Heart left ventricle (tissue), 16 donors: ENCODE measurements at regions not wholly inside any gene's neighbourhood (a gene's known extent, or its start where the extent isn't known, plus 50 kb on each side); places are given as distances from the start of the nearest gene placed in this dataset.

Experiments
- ATAC-seq, 4 donors: fragments of 200-7000 bp; cut with Tn5 transposase; one replicate each; pipeline ENCODE4 v1.9.1; 2020 to 2022; ENCODE audit warnings: moderate library complexity in 4 of 4, mild to moderate bottlenecking in 3 of 4, moderate number of reproducible peaks in 1 of 4
- DNase-seq, 5 donors: peaks; one replicate each; pipeline ENCODE4 v3.0.0-alpha.2; 2020
- H3K27ac ChIP-seq, 12 donors: fragments of 200-600 bp; sonication (generic) in 4 of 12; one replicate each; pipeline versions ENCODE4 v1.5.0 to v1.8.0; 2016 to 2022; ENCODE audit warnings: mild to moderate bottlenecking in 2 of 12
- H3K27me3 ChIP-seq, 9 donors: fragments of 200-600 bp; sonication (generic) in 2 of 9; one replicate each; pipeline versions ENCODE4 v1.5.1 to v1.8.0; 2016 to 2022; ENCODE audit warnings: mild to moderate bottlenecking in 3 of 9
- H3K36me3 ChIP-seq, 9 donors: fragments of 200-600 bp; sonication (generic) in 2 of 9; one replicate each; pipeline versions ENCODE4 v1.5.0 to v1.8.0; 2018 to 2022; ENCODE audit warnings: mild to moderate bottlenecking in 2 of 9
- H3K4me1 ChIP-seq, 12 donors: fragments of 200-600 bp; sonication (generic) in 4 of 12; one replicate each; pipeline versions ENCODE4 v1.5.0 to v1.8.0; 2016 to 2022; ENCODE audit warnings: mild to moderate bottlenecking in 3 of 12
- H3K4me3 ChIP-seq, 12 donors: fragments of 200-600 bp; sonication (generic) in 4 of 12; one replicate each; pipeline versions ENCODE4 v1.5.0 to v1.8.0; 2017 to 2022; ENCODE audit warnings: mild to moderate bottlenecking in 9 of 12, moderate library complexity in 4 of 12
- H3K9me3 ChIP-seq, 12 donors: fragments of 200-600 bp; sonication (generic) in 4 of 12; one replicate each; pipeline versions ENCODE4 v1.5.0 to v1.8.0; 2016 to 2022; ENCODE audit warnings: mild to moderate bottlenecking in 1 of 12
- CTCF ChIP-seq, 12 donors: fragments of 200-600 bp; sonication (generic) in 4 of 12; IDR thresholded peaks; one replicate each; pipeline versions ENCODE4 v1.5.0 to v1.8.0; 2018 to 2022; ENCODE audit warnings: antibody characterized with exemption in 12 of 12, mild to moderate bottlenecking in 5 of 12
- POLR2A ChIP-seq, 2 donors: fragments of 450-650 bp; IDR thresholded peaks; one replicate each; pipeline ENCODE4 v1.6.1; 2017; ENCODE audit warnings: antibody characterized with exemption in 2 of 2, mild to moderate bottlenecking in 2 of 2, moderate library complexity in 2 of 2
- WGBS, 4 donors: extraction: QIAGEN DNeasy Blood & Tissue Kit in 2 of 4; methylation state at CpG; one replicate each; pipeline versions ENCODE4 v1.1.5 to v1.1.7; 2013 to 2018; 5-methylcytosine and 5-hydroxymethylcytosine counted together
- intact Hi-C, 10 donors: fragments of 100-400 bp; cut with DNase I; formaldehyde crosslinking; loops; one replicate each; pipeline versions ENCODE4 v1.11.1 to v1.14.2; 2022
- donor health status: ischemic (EF 13 %, LVEDD 7.1; RV severe dilation, severe dysfunction).
- donor health status: healthy with polysubstance abuse.
- donor health status: DM: no; HTN: yes; CAD: no.
- donor health status: DM: no; HTN: no; CAD: no.
- donor health status: ischemic (EF 25% LVEDD 6.9; RV normal size, moderate dysfunction).
- donor health status: ischemic (EF 25% LVEDD 5.7; RV mildly dilated, moderate dysfunction).
- donor health status: healthy.
- donor health status: DM: yes; HTN: yes; CAD: no.
- donor health status: ischemic (EF 35%, LVEDD 5.7; RV mildly dilated, moderate dysfunction).
- donor health status: nonischemic (EF 11% LVEDD 7.7; RV severe dilation, severe dysfunction).
- donor health status: DM: yes; HTN: yes; CAD: no.
- donor health status: PGD.
- donor health status: ischemic (EF 29% LVEDD 5.4; RV normal size, mild dysfunction).
- donor health status: nonischemic (EF 23%, LVEDD 6.1; RV moderate dilation, normal function).

- peaks cover 0 to 4% (median 0%) of the 10 kb centered on the region in 9 donors for H3K27me3 ChIP-seq
- no peak overlapping the region for H3K27ac ChIP-seq
- no peaks in the 10 kb centered on the region for H3K9me3 ChIP-seq
- WGBS, 4 donors: 72 to 87% (median 81%) methylated on average over 1 of the region's 1 CpG
- intact Hi-C loops: no loop called here
- H3K4me3 ChIP-seq: no peak overlapping the region
- no peaks in the 10 kb centered on the region for H3K36me3 ChIP-seq
- TF ChIP-seq CTCF (IDR thresholded peaks at IDR 0.05): no peak
- no peak for TF ChIP-seq POLR2A (IDR thresholded peaks at IDR 0.05)
- ATAC-seq: no peak
- no peaks in the 10 kb centered on the region for H3K4me1 ChIP-seq
- no peak for DNase-seq
Observed at GRCh38 chr14:22264759-22265158, 324.3 kb downstream of the DAD1 start.

- 74 to 90% (median 82%) methylated on average over 1 of the region's 1 CpG for WGBS, 4 donors
- ATAC-seq (no peak), DNase-seq (no peak)
- no peaks in the 10 kb centered on the region for H3K4me1 ChIP-seq
- no peaks in the 10 kb centered on the region for H3K36me3 ChIP-seq
- no peak for TF ChIP-seq POLR2A (IDR thresholded peaks at IDR 0.05)
- TF ChIP-seq CTCF (IDR thresholded peaks at IDR 0.05): no peak
- no peak overlapping the region for H3K4me3 ChIP-seq
- intact Hi-C loops: no loop called here
- H3K27ac ChIP-seq: no peak overlapping the region
- no peaks in the 10 kb centered on the region for H3K9me3 ChIP-seq
- peaks cover 0 to 4% (median 0%) of the 10 kb centered on the region in 9 donors for H3K27me3 ChIP-seq
Observed at GRCh38 chr14:22263961-22264360, 325.1 kb downstream of the DAD1 start.

GRCh38 chr14:22262881-22263280 is 326.1 kb downstream of the DAD1 start:
- no peak for ATAC-seq
- Histone ChIP-seq H3K4me1 (no peaks in the 10 kb centered on the region), H3K27ac (no peak overlapping the region), H3K27me3 (peaks cover 0 to 4% (median 0%) of the 10 kb centered on the region in 9 donors), H3K36me3 (no peaks in the 10 kb centered on the region), H3K9me3 (no peaks in the 10 kb centered on the region), H3K4me3 (no peak overlapping the region)
- TF ChIP-seq POLR2A (IDR thresholded peaks at IDR 0.05) (no peak), CTCF (IDR thresholded peaks at IDR 0.05) (no peak)
- WGBS, 4 donors: 82 to 94% (median 92%) methylated on average over 3 of the region's 3 CpGs
- no peak for DNase-seq
- intact Hi-C loops: no loop called here

GRCh38 chr14:22255017-22255950 is 333.7 kb downstream of the DAD1 start:
- Histone ChIP-seq H3K27me3 (no peaks in the 10 kb centered on the region), H3K4me3 (no peak overlapping the region), H3K9me3 (no peaks in the 10 kb centered on the region), H3K36me3 (no peaks in the 10 kb centered on the region), H3K27ac (no peak overlapping the region), H3K4me1 (peaks cover 0 to 5% (median 0%) of the 10 kb centered on the region in 12 donors)
- TF ChIP-seq CTCF (IDR thresholded peaks at IDR 0.05): no peak
- no peak for TF ChIP-seq POLR2A (IDR thresholded peaks at IDR 0.05)
- no peak for ATAC-seq
- intact Hi-C loops: no loop called here
- WGBS, 4 donors: 54 to 75% (median 71%) methylated on average over 5 of the region's 5 CpGs
- DNase-seq: no peak
